ENCODE measurements at regions not wholly inside any gene's neighbourhood (a gene's known extent, or its start where the extent isn't known, plus 50 kb on each side); places are given as distances from the start of the nearest gene placed in this dataset.
A peak's percentile ranks its signal among the peaks of the same experiment; 100 is the strongest.

GRCh38 chr5:20113031-20113715 lies 125.2 kb upstream of the CDH18 start:
- TF ChIP-seq NFIC (IDR thresholded peaks at IDR 0.05) (peak; percentile 31; the same call in 1 of the 2 replicates), TEAD4 (IDR thresholded peaks at IDR 0.05) (peak; percentile 26; the same call in 1 of the 2 replicates), EGR1 (IDR thresholded peaks at IDR 0.05) (no peak)

- TF ChIP-seq ZBTB7A (IDR thresholded peaks at IDR 0.05; ENCODE audit: low read depth) (no peak), YY1 (IDR thresholded peaks at IDR 0.05; ENCODE audit: low read depth) (no peak), EP300 (IDR thresholded peaks at IDR 0.05; ENCODE audit: borderline replicate concordance) (no peak), EGR1 (IDR thresholded peaks at IDR 0.05) (no peak), RAD21 (IDR thresholded peaks at IDR 0.05; ENCODE audit: low read depth) (no peak), TEAD4 (IDR thresholded peaks at IDR 0.05) (no peak), TAF1 (IDR thresholded peaks at IDR 0.05; ENCODE audit: low read depth) (no peak), FOXM1 (IDR thresholded peaks at IDR 0.05; ENCODE audit: borderline replicate concordance, low read depth) (no peak), CREB1 (IDR thresholded peaks at IDR 0.05; ENCODE audit: low read depth) (no peak), NFIC (IDR thresholded peaks at IDR 0.05) (no peak), TCF12 (IDR thresholded peaks at IDR 0.05; ENCODE audit: low read depth) (no peak)
- TF ChIP-seq, protein P1, sequence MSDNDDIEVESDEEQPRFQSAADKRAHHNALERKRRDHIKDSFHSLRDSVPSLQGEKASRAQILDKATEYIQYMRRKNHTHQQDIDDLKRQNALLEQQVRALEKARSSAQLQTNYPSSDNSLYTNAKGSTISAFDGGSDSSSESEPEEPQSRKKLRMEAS (IDR thresholded peaks at IDR 0.05): no peak
These were observed 121.3 kb upstream of the CDH18 start for GRCh38 chr5:20109326-20109725.

- TF ChIP-seq TAF1 (IDR thresholded peaks at IDR 0.05; ENCODE audit: low read depth) (no peak), FOXM1 (IDR thresholded peaks at IDR 0.05; ENCODE audit: borderline replicate concordance, low read depth) (no peak), RAD21 (IDR thresholded peaks at IDR 0.05; ENCODE audit: low read depth) (no peak), TCF12 (IDR thresholded peaks at IDR 0.05; ENCODE audit: low read depth) (no peak), REST (IDR thresholded peaks at IDR 0.05; ENCODE audit: low read depth) (no peak), ZBTB7A (IDR thresholded peaks at IDR 0.05; ENCODE audit: low read depth) (no peak), CREB1 (IDR thresholded peaks at IDR 0.05; ENCODE audit: low read depth) (no peak), USF1 (IDR thresholded peaks at IDR 0.05) (no peak), NFIC (IDR thresholded peaks at IDR 0.05) (no peak), EGR1 (IDR thresholded peaks at IDR 0.05) (no peak)
- TF ChIP-seq, protein P1 (IDR thresholded peaks at IDR 0.05): no peak
These were observed 117.9 kb upstream of the CDH18 start for GRCh38 chr5:20105915-20106314.

DNA sequence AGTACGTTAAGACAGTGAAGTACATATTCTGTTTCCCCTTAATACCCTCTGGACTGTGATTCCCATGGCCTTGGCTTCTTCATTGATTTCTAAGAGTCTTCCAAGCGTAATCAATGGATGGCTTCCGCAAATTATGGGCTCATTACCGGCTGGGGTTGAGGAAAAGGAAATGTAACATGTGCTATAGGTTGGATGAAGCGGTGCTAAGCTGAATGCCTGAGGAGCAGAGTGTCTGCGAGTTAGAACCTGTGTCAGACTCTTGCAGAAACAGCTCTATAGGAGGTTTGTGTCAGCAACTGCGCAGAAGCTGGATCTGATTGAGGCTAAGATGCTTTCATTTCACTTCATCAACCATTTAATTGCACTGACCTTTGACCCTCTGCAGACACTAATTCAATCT lies 114.3 kb upstream of the CDH18 start:
- TF ChIP-seq USF1 (IDR thresholded peaks at IDR 0.05): no peak
- TF ChIP-seq REST (IDR thresholded peaks at IDR 0.05; ENCODE audit: low read depth): no peak
- TF ChIP-seq ZBTB7A (IDR thresholded peaks at IDR 0.05; ENCODE audit: low read depth): no peak
- no peak for TF ChIP-seq EGR1 (IDR thresholded peaks at IDR 0.05)
- TF ChIP-seq, protein P1 (IDR thresholded peaks at IDR 0.05): no peak
- no peak for TF ChIP-seq NFIC (IDR thresholded peaks at IDR 0.05)
- TF ChIP-seq FOXM1 (IDR thresholded peaks at IDR 0.05; ENCODE audit: borderline replicate concordance, low read depth): no peak
- no peak for TF ChIP-seq RAD21 (IDR thresholded peaks at IDR 0.05; ENCODE audit: low read depth)
- no peak for TF ChIP-seq TEAD4 (IDR thresholded peaks at IDR 0.05)
- TF ChIP-seq CREB1 (IDR thresholded peaks at IDR 0.05; ENCODE audit: low read depth): no peak
- no peak for TF ChIP-seq TCF12 (IDR thresholded peaks at IDR 0.05; ENCODE audit: low read depth)
- TF ChIP-seq CEBPB (IDR thresholded peaks at IDR 0.05): no peak
- no peak for TF ChIP-seq EP300 (IDR thresholded peaks at IDR 0.05; ENCODE audit: borderline replicate concordance)
- TF ChIP-seq YY1 (IDR thresholded peaks at IDR 0.05; ENCODE audit: low read depth): no peak
- no peak for TF ChIP-seq TAF1 (IDR thresholded peaks at IDR 0.05; ENCODE audit: low read depth)

DNA sequence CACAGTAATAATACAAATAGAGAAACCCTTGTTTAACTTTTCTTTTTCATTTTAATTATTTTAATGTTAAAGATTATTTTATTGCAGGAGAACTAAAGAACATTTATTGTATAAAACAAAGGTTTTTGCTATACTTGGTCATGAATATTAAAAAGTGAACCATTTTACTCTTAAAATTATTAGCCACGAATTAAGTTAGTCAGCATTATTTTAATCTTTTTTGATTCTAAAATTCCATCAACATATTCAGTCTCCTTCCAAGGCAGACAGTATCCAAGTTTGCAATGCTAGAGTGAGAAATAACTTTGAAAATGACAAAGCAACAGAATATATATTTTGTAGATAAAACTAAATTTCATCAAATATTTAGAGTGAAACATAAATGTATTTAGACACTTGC lies 110.7 kb upstream of the CDH18 start:
- no peak for TF ChIP-seq REST (IDR thresholded peaks at IDR 0.05; ENCODE audit: low read depth)
- TF ChIP-seq NFIC (IDR thresholded peaks at IDR 0.05): no peak
- TF ChIP-seq TAF1 (IDR thresholded peaks at IDR 0.05; ENCODE audit: low read depth): no peak
- TF ChIP-seq EGR1 (IDR thresholded peaks at IDR 0.05): no peak
- no peak for TF ChIP-seq FOXM1 (IDR thresholded peaks at IDR 0.05; ENCODE audit: borderline replicate concordance, low read depth)
- no peak for TF ChIP-seq TEAD4 (IDR thresholded peaks at IDR 0.05)
- TF ChIP-seq EP300 (IDR thresholded peaks at IDR 0.05; ENCODE audit: borderline replicate concordance): no peak
- no peak for TF ChIP-seq USF1 (IDR thresholded peaks at IDR 0.05)
- TF ChIP-seq ZBTB7A (IDR thresholded peaks at IDR 0.05; ENCODE audit: low read depth): no peak
- TF ChIP-seq TCF12 (IDR thresholded peaks at IDR 0.05; ENCODE audit: low read depth): no peak
- TF ChIP-seq YY1 (IDR thresholded peaks at IDR 0.05; ENCODE audit: low read depth): no peak
- TF ChIP-seq CREB1 (IDR thresholded peaks at IDR 0.05; ENCODE audit: low read depth): no peak
- no peak for TF ChIP-seq RAD21 (IDR thresholded peaks at IDR 0.05; ENCODE audit: low read depth)
- TF ChIP-seq, protein P1 (IDR thresholded peaks at IDR 0.05): no peak

Measured in Ishikawa (cell line).